WTC11 (cell line): ENCODE measurements at regions not wholly inside any gene's neighbourhood (a gene's known extent, or its start where the extent isn't known, plus 50 kb on each side); places are given as distances from the start of the nearest gene placed in this dataset.

Experiments used
- ATAC-seq: fragments of 200-7000 bp; cut with Tn5 transposase; 2 replicates; pipeline ENCODE4 v1.10.0; 2021; ENCODE audit warnings: mild to moderate bottlenecking, moderate library complexity
- CTCF ChIA-PET: fragments of 300-600 bp; sonication (Branson Sonifier 250); formaldehyde crosslinking; loops from one replicate; lab custom pipeline; 2021; ENCODE audit warnings: antibody characterized with exemption; lab: Charles Lee
- POLR2A ChIA-PET: fragments of 350-600 bp; sonication (Branson Sonifier 250); formaldehyde crosslinking; loops from one replicate; lab custom pipeline; 2021; ENCODE audit warnings: antibody characterized with exemption; lab: Charles Lee
- DNase-seq: peaks from one replicate; pipeline ENCODE4 v3.0.0; 2021; ENCODE audit warnings: low spot score
- H3K27ac Mint-ChIP-seq: 2 replicates; pipeline ENCODE4 v1.8.0; 2021; ENCODE audit warnings: mixed read lengths
- H3K27me3 Mint-ChIP-seq: 2 replicates; pipeline ENCODE4 v1.8.0; 2021; ENCODE audit warnings: low read depth, mild to moderate bottlenecking, moderate library complexity, mixed read lengths
- H3K36me3 Mint-ChIP-seq: 2 replicates; pipeline ENCODE4 v1.8.0; 2021; ENCODE audit warnings: mixed read lengths
- H3K4me1 Mint-ChIP-seq: 2 replicates; pipeline ENCODE4 v1.8.0; 2022; ENCODE audit warnings: mixed read lengths
- H3K4me3 Mint-ChIP-seq: 2 replicates; pipeline ENCODE4 v1.8.0; 2021; ENCODE audit warnings: mild to moderate bottlenecking, moderate library complexity, mixed read lengths
- H3K9me3 Mint-ChIP-seq: 2 replicates; pipeline ENCODE4 v1.8.0; 2021; ENCODE audit warnings: mixed read lengths
- ATF1 ChIP-seq: sonication (generic); formaldehyde crosslinking; IDR thresholded peaks from 2 replicates; pipeline ENCODE4 v1.8.1; 2023; ENCODE audit warnings: mild to moderate bottlenecking, moderate library complexity, missing genetic modification reagents
- ATF6 ChIP-seq: sonication (generic); formaldehyde crosslinking; IDR thresholded peaks from 2 replicates; pipeline ENCODE4 v1.8.1; 2023; ENCODE audit warnings: mild to moderate bottlenecking, missing genetic modification reagents
- ETV6 ChIP-seq: sonication (generic); formaldehyde crosslinking; IDR thresholded peaks from 2 replicates; pipeline ENCODE4 v1.8.1; 2022; ENCODE audit warnings: mild to moderate bottlenecking, missing genetic modification reagents
- FOXP1 ChIP-seq: sonication (generic); formaldehyde crosslinking; IDR thresholded peaks from 2 replicates; pipeline ENCODE4 v1.8.0; 2022; ENCODE audit warnings: missing genetic modification reagents, mild to moderate bottlenecking, moderate library complexity, borderline replicate concordance
- GABPB1 ChIP-seq: sonication (generic); formaldehyde crosslinking; IDR thresholded peaks from 2 replicates; pipeline ENCODE4 v1.8.1; 2023; ENCODE audit warnings: mild to moderate bottlenecking, missing genetic modification reagents
- GTF2I ChIP-seq: fragments of 250-450 bp; sonication (Bioruptor Pico); conservative IDR thresholded peaks from 2 replicates; pipeline ENCODE4 v1.4.0; 2021; ENCODE audit warnings: mild to moderate bottlenecking
- HMGXB4 ChIP-seq: sonication (generic); formaldehyde crosslinking; IDR thresholded peaks from 2 replicates; pipeline ENCODE4 v1.8.1; 2023; ENCODE audit warnings: mild to moderate bottlenecking, moderate library complexity, missing genetic modification reagents
- KAT7 ChIP-seq: sonication (generic); formaldehyde crosslinking; IDR thresholded peaks from 2 replicates; pipeline ENCODE4 v1.8.1; 2023; ENCODE audit warnings: missing genetic modification reagents, mild to moderate bottlenecking, borderline replicate concordance
- MXD4 ChIP-seq: fragments of 250-450 bp; sonication (Bioruptor Pico); IDR thresholded peaks from 2 replicates; pipeline ENCODE4 v1.8.0; 2021; ENCODE audit warnings: mild to moderate bottlenecking, moderate library complexity, borderline replicate concordance
- NFYB ChIP-seq: sonication (generic); formaldehyde crosslinking; conservative IDR thresholded peaks from 2 replicates; pipeline ENCODE4 v1.8.0; 2022; ENCODE audit warnings: low read depth, missing genetic modification reagents
- NR2C2 ChIP-seq: sonication (generic); formaldehyde crosslinking; IDR thresholded peaks from 2 replicates; pipeline ENCODE4 v1.8.0; 2022; ENCODE audit warnings: mild to moderate bottlenecking, missing genetic modification reagents
- PRDM15 ChIP-seq: sonication (generic); formaldehyde crosslinking; IDR thresholded peaks from 2 replicates; pipeline ENCODE4 v1.8.0; 2022; ENCODE audit warnings: missing genetic modification reagents
- PREB ChIP-seq: sonication (generic); formaldehyde crosslinking; IDR thresholded peaks from 2 replicates; pipeline ENCODE4 v1.8.1; 2022; ENCODE audit warnings: mild to moderate bottlenecking, missing genetic modification reagents, moderate library complexity, borderline replicate concordance
- SOX15 ChIP-seq: fragments of 250-450 bp; sonication (Bioruptor Pico); IDR thresholded peaks from 2 replicates; pipeline ENCODE4 v1.9.0; 2021; ENCODE audit warnings: mild to moderate bottlenecking
- ZNF138 ChIP-seq: sonication (generic); formaldehyde crosslinking; conservative IDR thresholded peaks from 2 replicates; pipeline ENCODE4 v1.8.1; 2022; ENCODE audit warnings: mild to moderate bottlenecking, moderate library complexity, missing genetic modification reagents
- ZNF671 ChIP-seq: fragments of 250-450 bp; sonication (Bioruptor Pico); IDR thresholded peaks from 2 replicates; pipeline ENCODE4 v1.8.0; 2021; ENCODE audit warnings: mild to moderate bottlenecking

- DNase-seq (no peak), ATAC-seq (no peak)
- Mint-ChIP-seq H3K4me3 (no peak overlapping the region), H3K4me1 (no peaks in the 10 kb centered on the region), H3K27me3 (peaks cover 11% of the 10 kb centered on the region), H3K36me3 (peaks cover 18% of the 10 kb centered on the region), H3K9me3 (peaks cover 27% of the 10 kb centered on the region), H3K27ac (no peak overlapping the region)
- ChIA-PET CTCF (interaction anchor here (0.6 kb wide), 1 partner anchor 13 kb away, joined by 3 read pairs; no protein-coding TSS in a partner anchor), POLR2A (no interaction called here)
- TF ChIP-seq SOX15 (CRISPR knock-in tag) = no peak
- TF ChIP-seq MXD4 (CRISPR knock-in tag) = no peak
- no peak for TF ChIP-seq HMGXB4
- TF ChIP-seq FOXP1 (CRISPR knock-in tag) = no peak
- TF ChIP-seq ZNF671 (CRISPR knock-in tag) = no peak
- no peak for TF ChIP-seq GABPB1 (CRISPR knock-in tag)
- no peak for TF ChIP-seq ZNF138 (CRISPR knock-in tag)
- TF ChIP-seq ATF6 (CRISPR knock-in tag) = no peak
- no peak for TF ChIP-seq PRDM15 (CRISPR knock-in tag)
- no peak for TF ChIP-seq GTF2I (CRISPR knock-in tag)
- TF ChIP-seq NFYB = no peak
- TF ChIP-seq ATF1 (CRISPR knock-in tag) = no peak
- no peak for TF ChIP-seq ETV6 (CRISPR knock-in tag)
- TF ChIP-seq PREB (CRISPR knock-in tag) = no peak
- TF ChIP-seq NR2C2 = no peak
- TF ChIP-seq KAT7 = no peak
Measured at GRCh38 chr5:50978924-50979323, 312.5 kb downstream of the PARP8 start.

- ATAC-seq = no peak
- Mint-ChIP-seq H3K4me1 (no peaks in the 10 kb centered on the region), H3K36me3 (peaks cover 18% of the 10 kb centered on the region), H3K27ac (no peak overlapping the region), H3K27me3 (no peaks in the 10 kb centered on the region), H3K9me3 (peaks cover 27% of the 10 kb centered on the region), H3K4me3 (no peak overlapping the region)
- TF ChIP-seq ATF1 (CRISPR knock-in tag) = no peak
- CTCF ChIA-PET = no interaction called here
- DNase-seq = no peak
- POLR2A ChIA-PET = no interaction called here
Measured at GRCh38 chr5:50984640-50985039, 318.2 kb downstream of the PARP8 start.
